ENCODE measurements at regions not wholly inside any gene's neighbourhood (a gene's known extent, or its start where the extent isn't known, plus 50 kb on each side); places are given as distances from the start of the nearest gene placed in this dataset.

GRCh38 chr16:66250686-66251431 lies 115.6 kb upstream of the CDH5 start:
- H3K27me3 ChIP-seq (ENCODE audit: control insufficient read depth in 1 of 2, insufficient read depth in 2 of 2, low read length in 2 of 2) = peaks cover 2 to 43% of the 10 kb centered on the region in 2 experiments; a peak in 3 of 5 replicates
- no peak overlapping the region for H3K4me3 ChIP-seq (replicated peaks in 1 of 3; ENCODE audit: insufficient read depth in 1 of 3, low read depth in 2 of 3, low read length in 3 of 3)
- H3K27ac ChIP-seq (ENCODE audit: extremely low read length, insufficient read depth, low read length) = no peak overlapping the region
- BruUV-seq (replicated peaks) = no TSS peak
- in situ Hi-C loops (cut with HindIII; ENCODE audit: extremely low pct_ligation_motif_present, low pct_unique_long_range_greater_than_20kb) (no loop called here), intact Hi-C loops (cut with micrococcal nuclease; ENCODE audit: unreplicated experiment) (no loop called here)
- FAIRE-seq (no peak), ATAC-seq (no peak; the same call in 1 of the 3 replicates), DNase-seq (ENCODE audit: low spot score) (no peak)
- CTCF ChIA-PET (ENCODE audit: low intra/inter-chr PET ratio, low total read pairs) = no interaction called here
- no peak for TF ChIP-seq FOXJ3 (CRISPR knock-in tag; IDR thresholded peaks at IDR 0.05; ENCODE audit: borderline replicate concordance)
- TF ChIP-seq NFIC (IDR thresholded peaks at IDR 0.05; ENCODE audit: low read length) = no peak
- TF ChIP-seq ZMYM3 (CRISPR knock-in tag; IDR thresholded peaks at IDR 0.05) = no peak
- no peak for TF ChIP-seq SP2 (CRISPR knock-in tag; IDR thresholded peaks at IDR 0.05)
- no peak for TF ChIP-seq KDM3A (CRISPR knock-in tag; IDR thresholded peaks at IDR 0.05; ENCODE audit: low read depth)
- no peak for TF ChIP-seq ZNF761 (CRISPR knock-in tag; conservative IDR thresholded peaks at IDR 0.05)
- WGBS (ENCODE audit: low lambda C conversion rate) = 6% methylated on average over 10 of the region's 10 CpGs
- H2AFZ ChIP-seq (ENCODE audit: low read length) = no peak overlapping the region
- no peak overlapping the region for H3K4me2 ChIP-seq (ENCODE audit: low read depth, low read length)
- POLR2A ChIA-PET = no interaction called here
- H3K9me3 ChIP-seq (ENCODE audit: low read length) = no peaks in the 10 kb centered on the region
- no peaks in the 10 kb centered on the region for H3K4me1 ChIP-seq (ENCODE audit: insufficient read depth, low read length)
- no peak overlapping the region for H3K9ac ChIP-seq (ENCODE audit: insufficient read depth, low read depth, low read length)
- no peaks in the 10 kb centered on the region for H4K20me1 ChIP-seq (ENCODE audit: insufficient read depth, low read length)
- H3K36me3 ChIP-seq (replicated peaks in 1 of 2; ENCODE audit: control insufficient read depth in 1 of 2, insufficient read depth in 2 of 2, low read length in 2 of 2) = no peaks in the 10 kb centered on the region
- no peaks in the 10 kb centered on the region for H3K79me2 ChIP-seq (ENCODE audit: insufficient read depth, low read length)

- ATAC-seq = no peak
- Histone ChIP-seq H3K9me3 (ENCODE audit: low read length) (no peaks in the 10 kb centered on the region), H3K79me2 (ENCODE audit: insufficient read depth, low read length) (no peaks in the 10 kb centered on the region), H2AFZ (ENCODE audit: low read length) (no peak overlapping the region), H3K9ac (ENCODE audit: insufficient read depth, low read depth, low read length) (no peak overlapping the region), H3K4me1 (ENCODE audit: insufficient read depth, low read length) (no peaks in the 10 kb centered on the region), H3K4me2 (ENCODE audit: low read depth, low read length) (no peak overlapping the region), H3K36me3 (replicated peaks in 1 of 2; ENCODE audit: control insufficient read depth in 1 of 2, insufficient read depth in 2 of 2, low read length in 2 of 2) (no peaks in the 10 kb centered on the region), H3K27ac (ENCODE audit: extremely low read length, insufficient read depth, low read length) (no peak overlapping the region), H4K20me1 (ENCODE audit: insufficient read depth, low read length) (no peaks in the 10 kb centered on the region), H3K4me3 (replicated peaks in 1 of 3; ENCODE audit: insufficient read depth in 1 of 3, low read depth in 2 of 3, low read length in 3 of 3) (no peak overlapping the region), H3K27me3 (ENCODE audit: control insufficient read depth in 1 of 2, insufficient read depth in 2 of 2, low read length in 2 of 2) (peaks cover 2 to 65% of the 10 kb centered on the region in 2 experiments; a peak in 4 of 5 replicates)
- intact Hi-C loops (cut with micrococcal nuclease; ENCODE audit: unreplicated experiment) = no loop called here
- ChIA-PET CTCF (ENCODE audit: low intra/inter-chr PET ratio, low total read pairs) (no interaction called here), POLR2A (no interaction called here)
- in situ Hi-C loops (cut with HindIII; ENCODE audit: extremely low pct_ligation_motif_present, low pct_unique_long_range_greater_than_20kb) = no loop called here
- WGBS (ENCODE audit: low lambda C conversion rate) = 15% methylated on average over 13 of the region's 13 CpGs
- DNase-seq (ENCODE audit: low spot score) = no peak
- BruUV-seq (replicated peaks) = no TSS peak
- no peak for FAIRE-seq
- TF ChIP-seq, protein P1, sequence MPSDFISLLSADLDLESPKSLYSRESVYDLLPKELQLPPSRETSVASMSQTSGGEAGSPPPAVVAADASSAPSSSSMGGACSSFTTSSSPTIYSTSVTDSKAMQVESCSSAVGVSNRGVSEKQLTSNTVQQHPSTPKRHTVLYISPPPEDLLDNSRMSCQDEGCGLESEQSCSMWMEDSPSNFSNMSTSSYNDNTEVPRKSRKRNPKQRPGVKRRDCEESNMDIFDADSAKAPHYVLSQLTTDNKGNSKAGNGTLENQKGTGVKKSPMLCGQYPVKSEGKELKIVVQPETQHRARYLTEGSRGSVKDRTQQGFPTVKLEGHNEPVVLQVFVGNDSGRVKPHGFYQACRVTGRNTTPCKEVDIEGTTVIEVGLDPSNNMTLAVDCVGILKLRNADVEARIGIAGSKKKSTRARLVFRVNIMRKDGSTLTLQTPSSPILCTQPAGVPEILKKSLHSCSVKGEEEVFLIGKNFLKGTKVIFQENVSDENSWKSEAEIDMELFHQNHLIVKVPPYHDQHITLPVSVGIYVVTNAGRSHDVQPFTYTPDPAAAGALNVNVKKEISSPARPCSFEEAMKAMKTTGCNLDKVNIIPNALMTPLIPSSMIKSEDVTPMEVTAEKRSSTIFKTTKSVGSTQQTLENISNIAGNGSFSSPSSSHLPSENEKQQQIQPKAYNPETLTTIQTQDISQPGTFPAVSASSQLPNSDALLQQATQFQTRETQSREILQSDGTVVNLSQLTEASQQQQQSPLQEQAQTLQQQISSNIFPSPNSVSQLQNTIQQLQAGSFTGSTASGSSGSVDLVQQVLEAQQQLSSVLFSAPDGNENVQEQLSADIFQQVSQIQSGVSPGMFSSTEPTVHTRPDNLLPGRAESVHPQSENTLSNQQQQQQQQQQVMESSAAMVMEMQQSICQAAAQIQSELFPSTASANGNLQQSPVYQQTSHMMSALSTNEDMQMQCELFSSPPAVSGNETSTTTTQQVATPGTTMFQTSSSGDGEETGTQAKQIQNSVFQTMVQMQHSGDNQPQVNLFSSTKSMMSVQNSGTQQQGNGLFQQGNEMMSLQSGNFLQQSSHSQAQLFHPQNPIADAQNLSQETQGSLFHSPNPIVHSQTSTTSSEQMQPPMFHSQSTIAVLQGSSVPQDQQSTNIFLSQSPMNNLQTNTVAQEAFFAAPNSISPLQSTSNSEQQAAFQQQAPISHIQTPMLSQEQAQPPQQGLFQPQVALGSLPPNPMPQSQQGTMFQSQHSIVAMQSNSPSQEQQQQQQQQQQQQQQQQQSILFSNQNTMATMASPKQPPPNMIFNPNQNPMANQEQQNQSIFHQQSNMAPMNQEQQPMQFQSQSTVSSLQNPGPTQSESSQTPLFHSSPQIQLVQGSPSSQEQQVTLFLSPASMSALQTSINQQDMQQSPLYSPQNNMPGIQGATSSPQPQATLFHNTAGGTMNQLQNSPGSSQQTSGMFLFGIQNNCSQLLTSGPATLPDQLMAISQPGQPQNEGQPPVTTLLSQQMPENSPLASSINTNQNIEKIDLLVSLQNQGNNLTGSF (CRISPR knock-in tag; IDR thresholded peaks at IDR 0.05) = no peak
- no peak for TF ChIP-seq STAT6 (CRISPR knock-in tag; IDR thresholded peaks at IDR 0.05; ENCODE audit: borderline replicate concordance)
Measured at GRCh38 chr16:66247516-66248481, 118.7 kb upstream of the CDH5 start.
